ENCODE measurements at regions not wholly inside any gene's neighbourhood (a gene's known extent, or its start where the extent isn't known, plus 50 kb on each side); places are given as distances from the start of the nearest gene placed in this dataset.

DNA sequence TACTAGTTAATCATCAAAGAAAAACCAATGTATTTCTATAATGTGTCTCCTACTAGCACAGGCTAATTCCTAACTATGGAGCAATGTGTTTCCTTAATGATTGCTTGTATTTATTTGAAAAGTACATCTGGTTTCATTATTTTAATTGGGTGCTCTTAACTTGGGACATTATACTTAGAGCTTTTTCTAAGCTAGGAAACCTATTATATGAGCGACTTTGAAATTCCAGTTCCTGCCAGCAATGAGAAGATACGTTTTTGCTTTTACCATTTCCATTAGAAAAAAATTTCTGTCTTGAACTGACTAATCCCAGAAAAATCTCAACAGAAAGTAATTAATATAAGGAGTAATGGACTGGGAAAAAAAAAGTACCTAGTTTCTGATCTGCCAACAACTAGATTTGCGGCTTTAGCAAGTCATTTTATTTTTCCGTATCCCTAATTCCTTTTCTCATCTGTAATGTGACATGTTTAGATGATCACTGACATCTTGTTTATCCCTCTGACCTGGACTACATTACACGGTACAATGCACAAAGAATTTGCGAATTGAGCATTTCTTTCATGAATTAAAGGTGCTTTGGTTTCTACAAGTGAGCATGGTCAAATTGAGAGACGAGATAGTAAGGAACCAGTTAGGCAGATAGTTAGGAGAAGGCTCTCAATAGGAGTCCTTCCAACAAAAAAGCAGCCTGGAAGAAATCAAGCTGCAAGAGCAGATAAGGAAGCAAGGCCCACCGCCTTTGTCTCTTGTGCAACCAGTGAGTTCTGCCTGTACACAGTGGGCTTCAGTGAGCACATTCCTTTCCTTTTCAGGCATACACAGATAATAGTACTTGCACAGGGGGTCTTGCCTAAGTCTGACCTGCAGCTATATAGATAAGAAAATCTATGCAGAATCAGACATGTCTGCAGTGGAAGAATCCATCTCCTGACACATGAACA lies 1765.0 kb upstream of the FLRT2 start:
- TF ChIP-seq, protein P1, sequence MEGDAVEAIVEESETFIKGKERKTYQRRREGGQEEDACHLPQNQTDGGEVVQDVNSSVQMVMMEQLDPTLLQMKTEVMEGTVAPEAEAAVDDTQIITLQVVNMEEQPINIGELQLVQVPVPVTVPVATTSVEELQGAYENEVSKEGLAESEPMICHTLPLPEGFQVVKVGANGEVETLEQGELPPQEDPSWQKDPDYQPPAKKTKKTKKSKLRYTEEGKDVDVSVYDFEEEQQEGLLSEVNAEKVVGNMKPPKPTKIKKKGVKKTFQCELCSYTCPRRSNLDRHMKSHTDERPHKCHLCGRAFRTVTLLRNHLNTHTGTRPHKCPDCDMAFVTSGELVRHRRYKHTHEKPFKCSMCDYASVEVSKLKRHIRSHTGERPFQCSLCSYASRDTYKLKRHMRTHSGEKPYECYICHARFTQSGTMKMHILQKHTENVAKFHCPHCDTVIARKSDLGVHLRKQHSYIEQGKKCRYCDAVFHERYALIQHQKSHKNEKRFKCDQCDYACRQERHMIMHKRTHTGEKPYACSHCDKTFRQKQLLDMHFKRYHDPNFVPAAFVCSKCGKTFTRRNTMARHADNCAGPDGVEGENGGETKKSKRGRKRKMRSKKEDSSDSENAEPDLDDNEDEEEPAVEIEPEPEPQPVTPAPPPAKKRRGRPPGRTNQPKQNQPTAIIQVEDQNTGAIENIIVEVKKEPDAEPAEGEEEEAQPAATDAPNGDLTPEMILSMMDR (IDR thresholded peaks at IDR 0.05) = no peak
- no peak for TF ChIP-seq POLR2A (IDR thresholded peaks at IDR 0.05)
